ENCODE measurements at regions not wholly inside any gene's neighbourhood (a gene's known extent, or its start where the extent isn't known, plus 50 kb on each side); places are given as distances from the start of the nearest gene placed in this dataset.
A peak's percentile ranks its signal among the peaks of the same experiment; 100 is the strongest.

DNA sequence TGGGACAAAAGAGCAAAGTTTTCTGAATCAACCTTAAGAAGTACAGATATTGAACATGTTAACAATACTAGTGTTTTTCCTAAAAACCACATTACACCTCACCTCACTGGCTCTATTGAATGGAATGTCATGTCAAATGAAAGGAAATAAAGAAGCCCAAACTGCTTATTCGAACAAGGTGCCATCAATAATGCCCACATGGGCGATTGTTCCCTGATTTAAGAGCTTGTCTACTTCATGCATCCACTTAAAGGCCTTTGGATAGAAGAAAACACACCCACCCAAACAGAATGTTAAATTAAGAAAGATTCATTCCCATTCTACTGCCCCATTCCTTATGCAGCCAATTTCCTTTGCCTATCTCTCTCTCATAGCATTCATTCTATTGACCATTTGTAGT is 118.5 kb upstream of the PAQR3 start:
- no peak overlapping the region for H3K27ac ChIP-seq (ENCODE audit: low read depth, low read length)

DNA sequence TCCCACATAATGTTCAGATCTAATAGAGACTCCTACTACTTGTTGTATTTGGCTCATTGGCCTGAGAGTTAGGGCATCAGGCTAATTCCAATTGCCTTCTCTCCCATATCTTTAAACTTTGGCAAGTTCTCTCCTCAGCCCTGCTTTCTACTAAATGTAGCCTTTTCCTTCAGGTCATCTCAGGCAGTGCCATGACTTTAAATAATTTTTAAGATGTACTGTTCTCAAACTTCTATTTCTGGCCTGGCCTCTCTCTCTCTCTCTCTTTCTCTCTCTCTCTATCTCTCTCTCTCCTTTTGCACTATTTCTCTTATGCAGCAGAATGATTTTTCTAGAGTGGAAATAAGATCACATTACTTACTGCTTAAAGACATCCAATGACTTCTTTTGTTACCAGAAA is 114.5 kb upstream of the PAQR3 start:
- peaks cover 17% of the 10 kb centered on the region for H3K4me1 ChIP-seq (ENCODE audit: control insufficient read depth, insufficient read depth, low read length)
- no peak overlapping the region for H3K27ac ChIP-seq (ENCODE audit: low read depth, low read length)
- no peak overlapping the region for H3K4me3 ChIP-seq (ENCODE audit: low read length)
- H3K9ac ChIP-seq (ENCODE audit: low read length): no peak overlapping the region
- H3K36me3 ChIP-seq (ENCODE audit: control insufficient read depth, insufficient read depth, low read length): no peaks in the 10 kb centered on the region
- no peaks in the 10 kb centered on the region for H3K27me3 ChIP-seq (ENCODE audit: control insufficient read depth, insufficient read depth, low read length)

More for the DNA sequence above, 118.5 kb upstream of the PAQR3 start:
- H3K4me3 ChIP-seq (ENCODE audit: low read length): no peak overlapping the region
- H3K9ac ChIP-seq (ENCODE audit: low read length): no peak overlapping the region
- no peaks in the 10 kb centered on the region for H3K4me1 ChIP-seq (ENCODE audit: control insufficient read depth, insufficient read depth, low read length)
- H3K36me3 ChIP-seq (ENCODE audit: control insufficient read depth, insufficient read depth, low read length): no peaks in the 10 kb centered on the region
- H3K27me3 ChIP-seq (ENCODE audit: control insufficient read depth, insufficient read depth, low read length): no peaks in the 10 kb centered on the region

DNA sequence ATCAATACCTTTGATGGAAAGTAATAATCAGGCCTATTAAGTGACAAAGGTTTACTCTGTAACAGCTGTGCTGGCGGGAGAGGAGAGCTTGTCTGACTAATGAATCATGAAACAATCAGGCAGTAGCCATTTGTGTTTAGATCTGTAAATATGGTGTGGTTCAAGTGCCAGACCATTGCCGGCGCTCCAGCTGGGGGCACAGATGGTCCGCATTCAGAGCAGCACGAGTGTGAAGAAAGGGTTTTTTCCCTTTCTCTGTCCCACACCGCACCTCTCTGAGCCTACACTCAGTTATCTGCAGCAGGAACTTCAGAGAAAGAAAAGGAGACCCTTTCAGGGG is 111.3 kb upstream of the PAQR3 start:
- Histone ChIP-seq H3K27me3 (ENCODE audit: control insufficient read depth, insufficient read depth, low read length) (no peaks in the 10 kb centered on the region), H3K27ac (ENCODE audit: low read depth, low read length) (peak overlapping the region; percentile 65), H3K9ac (ENCODE audit: low read length) (no peak overlapping the region), H3K36me3 (ENCODE audit: control insufficient read depth, insufficient read depth, low read length) (no peaks in the 10 kb centered on the region), H3K4me3 (ENCODE audit: low read length) (peak overlapping the region; percentile 33), H3K4me1 (ENCODE audit: control insufficient read depth, insufficient read depth, low read length) (peaks cover 26% of the 10 kb centered on the region)

GRCh38 chr4:79049840-79050540 is 110.8 kb upstream of the PAQR3 start:
- Histone ChIP-seq H3K4me3 (ENCODE audit: low read length) (peak overlapping the region; percentile 33), H3K27ac (ENCODE audit: low read depth, low read length) (peak overlapping the region; percentile 65)

GRCh38 chr4:79048878-79049277 is 109.6 kb upstream of the PAQR3 start:
- H3K4me3 ChIP-seq (ENCODE audit: low read length): no peak overlapping the region
- no peak overlapping the region for H3K27ac ChIP-seq (ENCODE audit: low read depth, low read length)
- no peaks in the 10 kb centered on the region for H3K27me3 ChIP-seq (ENCODE audit: control insufficient read depth, insufficient read depth, low read length)
- H3K4me1 ChIP-seq (ENCODE audit: control insufficient read depth, insufficient read depth, low read length): peaks cover 26% of the 10 kb centered on the region
- no peak overlapping the region for H3K9ac ChIP-seq (ENCODE audit: low read length)
- no peaks in the 10 kb centered on the region for H3K36me3 ChIP-seq (ENCODE audit: control insufficient read depth, insufficient read depth, low read length)

More at GRCh38 chr4:79049840-79050540, 110.8 kb upstream of the PAQR3 start:
- Histone ChIP-seq H3K9ac (ENCODE audit: low read length) (no peak overlapping the region), H3K36me3 (ENCODE audit: control insufficient read depth, insufficient read depth, low read length) (no peaks in the 10 kb centered on the region), H3K27me3 (ENCODE audit: control insufficient read depth, insufficient read depth, low read length) (no peaks in the 10 kb centered on the region), H3K4me1 (ENCODE audit: control insufficient read depth, insufficient read depth, low read length) (peaks cover 26% of the 10 kb centered on the region)

DNA sequence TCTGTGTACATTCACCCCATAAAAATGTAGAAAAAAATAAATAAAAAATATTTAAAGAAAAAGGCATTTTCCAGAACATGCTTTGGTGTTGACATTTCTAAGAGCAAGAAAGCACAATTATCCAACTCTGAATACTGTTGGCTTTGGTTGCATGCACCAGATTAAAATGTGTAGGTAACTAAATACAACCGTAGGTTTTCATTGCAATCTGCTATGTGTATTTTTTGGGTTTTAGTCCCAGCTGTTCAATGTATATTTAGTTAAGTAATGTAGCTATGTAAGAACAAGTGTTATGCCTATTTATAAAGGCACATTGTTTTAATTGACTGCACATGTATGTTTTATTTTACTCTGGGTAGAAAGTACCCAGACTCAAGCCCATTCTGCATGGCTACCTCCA is 108.1 kb upstream of the PAQR3 start:
- Histone ChIP-seq H3K4me1 (ENCODE audit: control insufficient read depth, insufficient read depth, low read length) (peaks cover 25% of the 10 kb centered on the region), H3K9ac (ENCODE audit: low read length) (no peak overlapping the region), H3K36me3 (ENCODE audit: control insufficient read depth, insufficient read depth, low read length) (no peaks in the 10 kb centered on the region), H3K27ac (ENCODE audit: low read depth, low read length) (no peak overlapping the region), H3K27me3 (ENCODE audit: control insufficient read depth, insufficient read depth, low read length) (no peaks in the 10 kb centered on the region), H3K4me3 (ENCODE audit: low read length) (no peak overlapping the region)

- Histone ChIP-seq H3K4me3 (ENCODE audit: low read length) (no peak overlapping the region), H3K27ac (ENCODE audit: low read depth, low read length) (no peak overlapping the region), H3K27me3 (ENCODE audit: control insufficient read depth, insufficient read depth, low read length) (no peaks in the 10 kb centered on the region), H3K4me1 (ENCODE audit: control insufficient read depth, insufficient read depth, low read length) (peaks cover 19% of the 10 kb centered on the region), H3K9ac (ENCODE audit: low read length) (no peak overlapping the region), H3K36me3 (ENCODE audit: control insufficient read depth, insufficient read depth, low read length) (no peaks in the 10 kb centered on the region)
Observed at GRCh38 chr4:79046016-79046592, 106.9 kb upstream of the PAQR3 start.

- no peaks in the 10 kb centered on the region for H3K27me3 ChIP-seq (ENCODE audit: control insufficient read depth, insufficient read depth, low read length)
- H3K4me3 ChIP-seq (ENCODE audit: low read length): no peak overlapping the region
- H3K27ac ChIP-seq (ENCODE audit: low read depth, low read length): no peak overlapping the region
- no peak overlapping the region for H3K9ac ChIP-seq (ENCODE audit: low read length)
- no peaks in the 10 kb centered on the region for H3K36me3 ChIP-seq (ENCODE audit: control insufficient read depth, insufficient read depth, low read length)
- peaks cover 14% of the 10 kb centered on the region for H3K4me1 ChIP-seq (ENCODE audit: control insufficient read depth, insufficient read depth, low read length)
Observed at GRCh38 chr4:79044141-79044659, 105.0 kb upstream of the PAQR3 start.

DNA sequence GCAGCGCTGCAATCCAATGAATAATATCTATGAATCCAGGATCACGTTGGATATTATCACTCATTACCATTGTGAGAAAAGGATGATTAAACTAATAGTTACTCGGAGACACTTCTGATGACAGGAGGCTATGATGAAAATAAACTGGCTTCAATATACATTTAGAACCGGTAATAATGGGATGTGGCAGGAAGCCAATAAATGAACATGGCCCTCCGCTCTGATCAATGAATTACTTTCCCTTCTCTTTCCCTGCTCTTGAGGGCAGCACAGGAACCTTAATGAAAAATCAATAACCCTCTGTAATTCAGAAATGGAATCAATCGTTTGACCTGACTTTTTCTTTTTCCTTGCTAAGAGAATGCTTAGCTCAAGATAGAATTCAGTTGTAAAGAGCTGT is 103.9 kb upstream of the PAQR3 start:
- no peak overlapping the region for H3K27ac ChIP-seq (ENCODE audit: low read depth, low read length)
- H3K9ac ChIP-seq (ENCODE audit: low read length): no peak overlapping the region
- no peaks in the 10 kb centered on the region for H3K27me3 ChIP-seq (ENCODE audit: control insufficient read depth, insufficient read depth, low read length)
- H3K4me1 ChIP-seq (ENCODE audit: control insufficient read depth, insufficient read depth, low read length): peaks cover 5% of the 10 kb centered on the region
- H3K4me3 ChIP-seq (ENCODE audit: low read length): no peak overlapping the region
- no peaks in the 10 kb centered on the region for H3K36me3 ChIP-seq (ENCODE audit: control insufficient read depth, insufficient read depth, low read length)

DNA sequence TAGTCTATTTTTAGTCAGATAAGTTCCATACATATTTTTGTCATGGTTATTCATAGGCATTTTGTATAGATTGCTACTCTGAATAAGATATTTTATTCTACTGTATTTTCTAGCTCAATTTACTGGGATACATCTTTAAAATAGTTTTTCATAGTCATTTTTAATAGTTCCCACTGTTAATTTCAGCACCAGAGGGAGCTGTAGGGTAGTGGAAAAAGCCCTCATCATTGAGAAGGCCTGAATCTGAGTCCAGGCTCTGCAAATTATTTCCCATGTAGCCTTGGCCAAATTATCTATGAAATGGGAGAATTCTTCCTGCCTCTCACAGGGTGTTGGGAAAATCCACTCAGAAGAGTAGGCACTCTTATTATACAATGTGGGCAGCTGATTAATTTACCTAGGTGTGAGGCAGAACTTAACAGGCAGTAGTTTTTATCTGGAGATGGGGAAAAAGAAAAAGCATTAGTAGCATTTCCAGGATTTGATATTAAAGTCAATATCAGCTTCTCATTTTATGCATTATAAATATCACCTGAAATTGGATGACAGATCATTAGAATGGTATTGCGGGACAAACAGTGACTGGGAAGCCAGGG is 102.9 kb upstream of the PAQR3 start:
- no peaks in the 10 kb centered on the region for H3K36me3 ChIP-seq (ENCODE audit: control insufficient read depth, insufficient read depth, low read length)
- H3K4me3 ChIP-seq (ENCODE audit: low read length): no peak overlapping the region
- no peaks in the 10 kb centered on the region for H3K27me3 ChIP-seq (ENCODE audit: control insufficient read depth, insufficient read depth, low read length)
- H3K9ac ChIP-seq (ENCODE audit: low read length): no peak overlapping the region
- no peak overlapping the region for H3K27ac ChIP-seq (ENCODE audit: low read depth, low read length)
- H3K4me1 ChIP-seq (ENCODE audit: control insufficient read depth, insufficient read depth, low read length): peaks cover 4% of the 10 kb centered on the region

- H3K27me3 ChIP-seq (ENCODE audit: control insufficient read depth, insufficient read depth, low read length): no peaks in the 10 kb centered on the region
- H3K4me3 ChIP-seq (ENCODE audit: low read length): no peak overlapping the region
- H3K4me1 ChIP-seq (ENCODE audit: control insufficient read depth, insufficient read depth, low read length): no peaks in the 10 kb centered on the region
- H3K36me3 ChIP-seq (ENCODE audit: control insufficient read depth, insufficient read depth, low read length): no peaks in the 10 kb centered on the region
- no peak overlapping the region for H3K27ac ChIP-seq (ENCODE audit: low read depth, low read length)
- H3K9ac ChIP-seq (ENCODE audit: low read length): no peak overlapping the region
Observed at GRCh38 chr4:79034544-79034943, 95.3 kb upstream of the PAQR3 start.

DNA sequence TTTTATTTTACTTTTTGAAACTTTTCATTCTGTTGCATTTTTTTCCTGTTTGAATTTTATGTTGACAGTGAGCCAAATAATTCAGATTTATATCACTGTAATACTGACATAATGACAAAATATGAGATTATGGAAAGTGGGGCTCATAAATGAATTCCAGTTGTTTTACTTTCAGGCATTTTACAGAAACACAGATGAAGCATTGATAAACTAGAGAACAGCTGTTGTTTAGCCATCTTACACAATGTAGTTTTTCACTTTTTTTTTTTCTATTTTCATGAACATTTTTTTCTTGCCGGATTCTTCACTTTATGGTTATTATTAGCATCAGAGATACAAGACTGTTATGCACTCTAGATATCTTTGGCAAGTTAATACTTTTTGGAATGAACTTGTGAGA is 91.7 kb upstream of the PAQR3 start:
- no peak overlapping the region for H3K4me3 ChIP-seq (ENCODE audit: low read length)
- no peaks in the 10 kb centered on the region for H3K27me3 ChIP-seq (ENCODE audit: control insufficient read depth, insufficient read depth, low read length)
- no peak overlapping the region for H3K9ac ChIP-seq (ENCODE audit: low read length)
- H3K4me1 ChIP-seq (ENCODE audit: control insufficient read depth, insufficient read depth, low read length): no peaks in the 10 kb centered on the region
- no peak overlapping the region for H3K27ac ChIP-seq (ENCODE audit: low read depth, low read length)
- H3K36me3 ChIP-seq (ENCODE audit: control insufficient read depth, insufficient read depth, low read length): no peaks in the 10 kb centered on the region

DNA sequence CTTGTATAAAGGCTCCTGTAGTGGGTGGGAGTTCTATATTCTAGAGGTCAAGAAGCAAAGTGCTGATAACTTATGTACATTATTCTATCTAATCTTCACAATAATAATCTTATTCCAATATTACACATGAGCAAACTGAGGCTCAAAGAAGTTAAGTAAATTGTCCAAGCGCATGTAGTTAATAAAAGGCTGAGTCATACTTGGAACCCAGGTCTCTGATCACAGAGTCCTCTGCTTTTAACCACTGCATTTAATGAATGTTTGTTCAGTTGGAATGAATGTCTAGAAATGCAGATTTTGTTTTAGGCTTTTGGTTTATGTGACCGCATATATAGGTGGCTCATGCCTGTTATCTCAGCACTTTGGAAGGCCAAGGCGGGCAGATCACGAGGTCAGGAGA is 88.4 kb upstream of the PAQR3 start:
- no peaks in the 10 kb centered on the region for H3K27me3 ChIP-seq (ENCODE audit: control insufficient read depth, insufficient read depth, low read length)
- no peak overlapping the region for H3K27ac ChIP-seq (ENCODE audit: low read depth, low read length)
- no peak overlapping the region for H3K4me3 ChIP-seq (ENCODE audit: low read length)
- no peaks in the 10 kb centered on the region for H3K36me3 ChIP-seq (ENCODE audit: control insufficient read depth, insufficient read depth, low read length)
- H3K9ac ChIP-seq (ENCODE audit: low read length): no peak overlapping the region
- no peaks in the 10 kb centered on the region for H3K4me1 ChIP-seq (ENCODE audit: control insufficient read depth, insufficient read depth, low read length)
